H9 (cell line): ENCODE measurements at regions not wholly inside any gene's neighbourhood (a gene's known extent, or its start where the extent isn't known, plus 50 kb on each side); places are given as distances from the start of the nearest gene placed in this dataset.

ENCODE experiments used
- DNase-seq: peaks from one replicate; pipeline ENCODE4 v3.0.0-alpha.2; 2017
- H2AFZ ChIP-seq: one replicate; pipeline ENCODE4 v1.6.1; 2013; ENCODE audit warnings: mild to moderate bottlenecking, low read length, control low read depth, moderate library complexity
- H2AK5ac ChIP-seq: 2 replicates; pipeline ENCODE4 v1.6.1; 2013; ENCODE audit warnings: low read length, control low read depth, mixed read lengths; ENCODE audit not compliant: insufficient read length
- H2BK120ac ChIP-seq: one replicate; pipeline ENCODE4 v1.6.1; 2013; ENCODE audit warnings: low read depth, mild to moderate bottlenecking, low read length, control low read depth, inconsistent platforms; ENCODE audit not compliant: poor library complexity, severe bottlenecking
- H2BK12ac ChIP-seq: 2 replicates; pipeline ENCODE4 v1.6.1; 2013; ENCODE audit warnings: low read length, control low read depth, mixed read lengths, low read depth; ENCODE audit not compliant: insufficient read length
- H2BK15ac ChIP-seq: 2 replicates; pipeline ENCODE4 v1.6.1; 2013; ENCODE audit warnings: low read depth, low read length, control low read depth
- H2BK20ac ChIP-seq: one replicate; pipeline ENCODE4 v1.6.1; 2013; ENCODE audit warnings: low read depth, mild to moderate bottlenecking, low read length, control low read depth, inconsistent platforms; ENCODE audit not compliant: poor library complexity, severe bottlenecking
- H2BK5ac ChIP-seq: 2 replicates; pipeline ENCODE4 v1.6.1; 2013; ENCODE audit warnings: low read length, control low read depth, mixed read lengths; ENCODE audit not compliant: insufficient read length
- H3K14ac ChIP-seq: 2 replicates; pipeline ENCODE4 v1.6.1; 2013; ENCODE audit warnings: low read length, control low read depth; ENCODE audit not compliant: insufficient read depth
- H3K18ac ChIP-seq: 2 replicates; pipeline ENCODE4 v1.6.1; 2013; ENCODE audit warnings: low read depth, mild to moderate bottlenecking, mixed read lengths, low read length, control low read depth; ENCODE audit not compliant: insufficient read length
- H3K23ac ChIP-seq: 2 replicates; pipeline ENCODE4 v1.6.1; 2013; ENCODE audit warnings: low read length, control low read depth, mixed read lengths, low read depth; ENCODE audit not compliant: insufficient read length
- H3K23me2 ChIP-seq: 2 replicates; pipeline ENCODE4 v1.6.1; 2013; ENCODE audit warnings: low read depth, mild to moderate bottlenecking, mixed read lengths, low read length, control low read depth; ENCODE audit not compliant: insufficient read length, poor library complexity, severe bottlenecking
- H3K27ac ChIP-seq: 2 replicates; pipeline ENCODE4 v1.5.1; 2013; ENCODE audit warnings: low read length, control low read depth, mixed read lengths, low read depth; ENCODE audit not compliant: insufficient read length
- H3K27me3 ChIP-seq: 2 replicates; pipeline ENCODE4 v1.6.1; 2013; ENCODE audit warnings: low read length, control low read depth, inconsistent platforms; ENCODE audit not compliant: insufficient read depth
- H3K4ac ChIP-seq: 2 replicates; pipeline ENCODE4 v1.6.1; 2013; ENCODE audit warnings: low read depth, mild to moderate bottlenecking, control low read depth, inconsistent platforms, low read length, moderate library complexity
- H3K4me1 ChIP-seq: 2 replicates; pipeline ENCODE4 v1.6.1; 2013; ENCODE audit warnings: low read length, control low read depth, inconsistent platforms; ENCODE audit not compliant: insufficient read depth
- H3K4me2 ChIP-seq: 2 replicates; pipeline ENCODE4 v1.6.1; 2013; ENCODE audit warnings: low read length, control low read depth, mixed read lengths; ENCODE audit not compliant: insufficient read length, insufficient read depth
- H3K56ac ChIP-seq: 2 replicates; pipeline ENCODE4 v1.6.1; 2013; ENCODE audit warnings: low read depth, mild to moderate bottlenecking, mixed read lengths, low read length, control low read depth; ENCODE audit not compliant: insufficient read length
- H3K79me1 ChIP-seq: 2 replicates; pipeline ENCODE4 v1.6.1; 2013; ENCODE audit warnings: low read depth, mild to moderate bottlenecking, moderate library complexity, low read length, control low read depth, inconsistent platforms; ENCODE audit not compliant: insufficient read depth, poor library complexity, severe bottlenecking
- H3K79me2 ChIP-seq: 2 replicates; pipeline ENCODE4 v1.6.1; 2013; ENCODE audit warnings: low read length, control low read depth, inconsistent platforms; ENCODE audit not compliant: insufficient read depth
- H3K9ac ChIP-seq: 2 replicates; pipeline ENCODE4 v1.6.1; 2013; ENCODE audit warnings: low read length, control low read depth, mixed read lengths; ENCODE audit not compliant: insufficient read length; ENCODE audit errors: extremely low read depth
- H3K9me3 ChIP-seq: one replicate; pipeline ENCODE4 v1.6.1; 2013; ENCODE audit warnings: low read depth, low read length, inconsistent platforms; ENCODE audit not compliant: control insufficient read depth
- H3T11ph ChIP-seq: one replicate; pipeline ENCODE4 v1.6.1; 2013; ENCODE audit warnings: mild to moderate bottlenecking, low read length, control low read depth, inconsistent platforms
- H4K20me1 ChIP-seq: one replicate; pipeline ENCODE4 v1.6.1; 2013; ENCODE audit not compliant: control insufficient read depth, insufficient read length, insufficient read depth
- H4K5ac ChIP-seq: 2 replicates; pipeline ENCODE4 v1.6.1; 2013; ENCODE audit warnings: low read depth, mild to moderate bottlenecking, mixed read lengths, low read length, control low read depth; ENCODE audit not compliant: insufficient read length
- H4K8ac ChIP-seq: replicated peaks from 2 replicates; pipeline ENCODE4 v1.6.1; 2013; ENCODE audit warnings: low read length, control low read depth, mixed read lengths, low read depth; ENCODE audit not compliant: insufficient read length
- H4K91ac ChIP-seq: 2 replicates; pipeline ENCODE4 v1.6.1; 2013; ENCODE audit warnings: low read depth, mild to moderate bottlenecking, moderate library complexity, mixed read lengths, low read length, control low read depth; ENCODE audit not compliant: insufficient read length
- H3K27ac Mint-ChIP-seq, 3 experiments: 2 replicates in 2 of 3; 3 replicates in 1 of 3; pipeline ENCODE4 v1.8.0; 2020 to 2021; ENCODE audit warnings: mixed read lengths in 3 of 3, mild to moderate bottlenecking in 1 of 3, moderate library complexity in 1 of 3
- H3K27me3 Mint-ChIP-seq: 2 replicates; pipeline ENCODE4 v1.8.0; 2021; ENCODE audit warnings: low read depth, mild to moderate bottlenecking, moderate library complexity, mixed read lengths
- H3K36me3 Mint-ChIP-seq, 3 experiments: 2 replicates in 2 of 3; 3 replicates in 1 of 3; pipeline ENCODE4 v1.8.0; 2020 to 2021; ENCODE audit warnings: low read depth in 3 of 3, mixed read lengths in 3 of 3; ENCODE audit not compliant: insufficient read depth in 1 of 3
- H3K4me1 Mint-ChIP-seq, 2 experiments: 2 replicates each; pipeline ENCODE4 v1.8.0; 2020; ENCODE audit warnings: mixed read lengths in 2 of 2
- H3K4me3 Mint-ChIP-seq, 2 experiments: 2 replicates in 1 of 2; 3 replicates in 1 of 2; pipeline ENCODE4 v1.8.0; 2020 to 2021; ENCODE audit warnings: mild to moderate bottlenecking in 2 of 2, mixed read lengths in 2 of 2, moderate library complexity in 1 of 2
- H3K9me3 Mint-ChIP-seq, 2 experiments: 2 replicates in 1 of 2; 3 replicates in 1 of 2; pipeline ENCODE4 v1.8.0; 2020; ENCODE audit warnings: mild to moderate bottlenecking in 2 of 2, mixed read lengths in 2 of 2, moderate library complexity in 1 of 2
- WGBS: extraction: QIAGEN DNeasy Blood & Tissue Kit; methylation state at CpG from one replicate; pipeline ENCODE4 v1.1.7; 2013; ENCODE audit warnings: missing lambda C conversion rate, low lambda C conversion rate, mixed read lengths; ENCODE audit not compliant: insufficient read length; ENCODE audit errors: extremely low coverage; 5-methylcytosine and 5-hydroxymethylcytosine counted together
- TF ChIP-seq, protein P1 (sequence below): fragments of 200-600 bp; sonication (generic); conservative IDR thresholded peaks from 3 replicates; pipeline ENCODE4 v1.8.0; 2021; ENCODE audit warnings: antibody characterized with exemption, mild to moderate bottlenecking

DNA sequence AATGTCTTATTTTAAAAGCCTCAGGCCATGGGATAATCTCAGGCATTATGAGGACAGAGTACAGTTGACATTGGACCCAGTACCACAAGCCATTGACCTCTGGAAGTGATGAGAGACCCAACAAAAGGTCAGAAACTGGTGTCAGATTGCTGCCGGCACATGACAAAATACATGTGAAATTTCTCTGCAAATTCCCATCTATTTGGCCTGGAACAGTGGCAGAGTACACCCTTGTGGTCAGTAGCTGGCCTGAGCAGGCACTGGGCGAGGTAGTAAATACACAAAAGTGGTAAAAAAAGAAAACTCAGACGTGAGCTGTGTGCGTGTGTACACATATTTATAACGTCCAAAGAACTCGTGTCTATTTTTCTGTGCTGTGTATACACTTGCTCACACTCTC is 155.5 kb downstream of the DHX15 start:
- H3K18ac ChIP-seq: no peak overlapping the region
- no peak overlapping the region for H4K91ac ChIP-seq
- no peaks in the 10 kb centered on the region for H3K27me3 ChIP-seq
- TF ChIP-seq, protein P1, sequence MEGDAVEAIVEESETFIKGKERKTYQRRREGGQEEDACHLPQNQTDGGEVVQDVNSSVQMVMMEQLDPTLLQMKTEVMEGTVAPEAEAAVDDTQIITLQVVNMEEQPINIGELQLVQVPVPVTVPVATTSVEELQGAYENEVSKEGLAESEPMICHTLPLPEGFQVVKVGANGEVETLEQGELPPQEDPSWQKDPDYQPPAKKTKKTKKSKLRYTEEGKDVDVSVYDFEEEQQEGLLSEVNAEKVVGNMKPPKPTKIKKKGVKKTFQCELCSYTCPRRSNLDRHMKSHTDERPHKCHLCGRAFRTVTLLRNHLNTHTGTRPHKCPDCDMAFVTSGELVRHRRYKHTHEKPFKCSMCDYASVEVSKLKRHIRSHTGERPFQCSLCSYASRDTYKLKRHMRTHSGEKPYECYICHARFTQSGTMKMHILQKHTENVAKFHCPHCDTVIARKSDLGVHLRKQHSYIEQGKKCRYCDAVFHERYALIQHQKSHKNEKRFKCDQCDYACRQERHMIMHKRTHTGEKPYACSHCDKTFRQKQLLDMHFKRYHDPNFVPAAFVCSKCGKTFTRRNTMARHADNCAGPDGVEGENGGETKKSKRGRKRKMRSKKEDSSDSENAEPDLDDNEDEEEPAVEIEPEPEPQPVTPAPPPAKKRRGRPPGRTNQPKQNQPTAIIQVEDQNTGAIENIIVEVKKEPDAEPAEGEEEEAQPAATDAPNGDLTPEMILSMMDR: peak; percentile 29; the same call in 1 of the 3 replicates
- H3K27ac Mint-ChIP-seq: peak overlapping the region in 1 of 3 experiments; percentile 9; a peak in 1 of 7 replicates
- H2AK5ac ChIP-seq: no peak overlapping the region
- H3K4me1 Mint-ChIP-seq: peaks cover 8 to 10% of the 10 kb centered on the region in 2 experiments
- no peak overlapping the region for H2BK20ac ChIP-seq
- H3K9ac ChIP-seq: no peak overlapping the region
- H3K36me3 Mint-ChIP-seq: peaks cover 3 to 10% (median 5%) of the 10 kb centered on the region in 3 experiments
- no peaks in the 10 kb centered on the region; the same call in 1 of the 2 replicates for H3K27me3 Mint-ChIP-seq
- 0 out of 2 replicates have a peak, but pooled peaks cover 4% of the 10 kb centered on the region for H3K4me1 ChIP-seq
- WGBS: no CpG with 5 or more reads among the region's 6 CpGs
- no peak overlapping the region for H3K4me3 Mint-ChIP-seq
- H3K14ac ChIP-seq: no peak overlapping the region
- peaks cover 6 to 10% of the 10 kb centered on the region in 2 experiments for H3K9me3 Mint-ChIP-seq
- no peak overlapping the region for H3K4me2 ChIP-seq
- no peak overlapping the region for H2BK15ac ChIP-seq
- no peak overlapping the region for H2BK12ac ChIP-seq
- no peak overlapping the region for H4K8ac ChIP-seq
- no peaks in the 10 kb centered on the region for H3K9me3 ChIP-seq
- DNase-seq: no peak
- no peak overlapping the region for H3K4ac ChIP-seq
- no peaks in the 10 kb centered on the region for H4K20me1 ChIP-seq
- no peak overlapping the region for H3K23ac ChIP-seq
- no peak overlapping the region for H2BK120ac ChIP-seq
- no peaks in the 10 kb centered on the region for H3K79me2 ChIP-seq
- H3K56ac ChIP-seq: no peak overlapping the region
- no peak overlapping the region for H2AFZ ChIP-seq
- H3T11ph ChIP-seq: no peak overlapping the region
- H3K27ac ChIP-seq: no peak overlapping the region
- no peak overlapping the region for H2BK5ac ChIP-seq
- no peaks in the 10 kb centered on the region for H3K79me1 ChIP-seq
- H4K5ac ChIP-seq: no peak overlapping the region
- H3K23me2 ChIP-seq: no peaks in the 10 kb centered on the region
